NOMO-1 treated with dmso at 0.1 percent for 144 hours (cell line): ENCODE measurements at regions not wholly inside any gene's neighbourhood (a gene's known extent, or its start where the extent isn't known, plus 50 kb on each side); places are given as distances from the start of the nearest gene placed in this dataset.

Source experiments
- DNase-seq: peaks from one replicate; lab custom pipeline; 2025; ENCODE audit not compliant: unreplicated experiment; lab: John Stamatoyannopoulos, UW

DNA sequence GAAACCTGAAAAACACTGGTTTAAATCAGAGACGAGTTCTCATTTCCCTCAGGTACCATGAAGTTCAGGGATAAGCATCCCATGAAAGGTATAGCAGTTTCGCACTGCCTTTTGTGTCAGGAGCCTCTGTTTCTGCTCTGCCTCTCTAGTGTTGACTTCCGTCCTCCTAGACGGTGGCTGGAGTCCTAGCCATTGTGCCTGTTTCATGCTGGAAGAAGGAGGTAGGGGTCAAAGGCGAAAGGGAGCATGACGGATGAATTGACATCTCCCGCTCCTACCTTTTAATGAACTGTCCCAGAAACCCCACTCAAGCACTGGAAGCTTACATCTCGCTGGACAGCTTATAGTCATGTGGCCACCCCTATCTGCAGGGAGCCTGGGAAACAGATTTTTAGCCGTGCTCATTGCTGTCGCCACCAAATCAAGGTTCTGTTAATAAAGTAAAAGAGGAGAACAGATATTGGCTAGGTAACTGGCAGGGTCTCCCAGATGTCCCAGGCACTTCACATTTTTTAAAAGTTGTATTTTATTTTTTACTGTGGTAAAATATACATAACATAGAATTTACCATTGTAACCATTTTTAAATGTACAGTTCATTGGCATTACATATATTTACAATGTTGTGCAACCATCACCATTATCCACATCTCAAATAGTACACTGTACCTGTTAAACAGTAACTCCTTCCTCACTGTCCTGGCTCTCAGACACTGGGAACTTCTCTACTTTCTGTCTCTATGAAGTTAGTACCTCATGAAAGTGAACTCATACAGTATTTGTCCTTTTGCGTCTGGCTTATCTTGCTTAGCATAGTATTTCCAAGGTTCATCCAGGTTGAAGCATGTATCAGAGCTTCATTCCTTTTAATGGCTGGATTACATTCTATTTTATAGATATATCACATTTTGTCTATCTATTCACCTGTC, 55.0 kb upstream of the CTLA4 start:
- no peak for DNase-seq

DNA sequence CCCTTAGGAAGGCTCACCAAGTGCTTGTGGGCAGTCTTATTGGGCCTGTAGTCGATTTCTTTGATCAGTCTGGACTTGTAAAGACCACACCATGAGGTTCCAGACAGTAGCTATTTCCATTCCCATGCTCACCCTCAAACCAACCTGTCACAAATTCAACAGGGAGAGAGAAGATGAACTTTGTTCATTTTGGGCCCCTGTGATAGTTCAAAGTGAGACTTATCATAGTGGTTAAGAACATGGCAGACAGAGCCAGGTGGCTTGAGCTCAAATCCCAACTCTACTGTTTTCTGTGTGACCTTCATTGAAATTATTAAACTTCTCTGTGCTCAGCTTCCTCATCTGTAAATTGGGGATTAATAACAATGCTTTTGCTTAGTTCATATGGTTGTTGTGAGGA, 53.9 kb upstream of the CTLA4 start:
- no peak for DNase-seq

DNA sequence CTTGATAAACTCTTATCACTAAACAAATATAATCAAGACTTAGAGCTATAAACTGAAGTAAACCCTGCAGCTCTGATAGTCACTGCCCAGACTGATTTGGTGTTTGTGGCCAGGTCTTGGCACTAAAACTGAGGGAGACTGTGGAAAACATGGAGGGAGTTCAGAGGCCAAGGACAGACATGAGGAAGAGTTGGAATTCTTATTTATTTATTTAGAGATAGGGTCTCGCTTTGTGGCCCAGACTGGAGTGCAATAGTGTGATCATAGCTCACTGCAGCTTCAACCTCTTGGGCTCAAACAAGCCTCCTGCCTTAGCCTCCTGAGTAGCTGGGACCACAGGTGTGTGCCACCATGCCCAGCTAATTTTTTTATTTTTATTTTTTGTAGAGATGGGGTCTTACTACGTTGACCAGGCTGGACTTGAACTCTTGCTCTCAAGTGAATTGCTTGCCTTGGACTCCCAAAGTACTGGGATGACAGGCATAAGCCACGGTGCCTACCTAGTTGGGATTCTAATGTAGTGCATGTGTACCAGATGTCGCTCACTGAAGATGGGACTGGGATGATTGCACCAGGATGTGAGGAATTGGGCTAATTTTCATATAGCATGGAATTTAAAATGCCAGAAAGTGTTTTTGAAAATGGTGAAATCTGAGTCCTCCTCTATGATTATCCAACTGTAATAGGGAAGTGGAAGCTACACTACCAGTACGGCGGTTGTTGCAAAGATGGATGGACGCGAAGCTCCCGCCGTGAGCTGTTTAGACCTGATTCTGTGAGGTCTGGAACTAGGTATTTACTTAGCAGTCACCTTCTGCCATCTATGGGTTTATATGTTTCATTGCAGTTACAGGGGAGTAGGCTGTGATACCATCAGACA, 52.7 kb upstream of the CTLA4 start:
- DNase-seq: peak; percentile 66

DNA sequence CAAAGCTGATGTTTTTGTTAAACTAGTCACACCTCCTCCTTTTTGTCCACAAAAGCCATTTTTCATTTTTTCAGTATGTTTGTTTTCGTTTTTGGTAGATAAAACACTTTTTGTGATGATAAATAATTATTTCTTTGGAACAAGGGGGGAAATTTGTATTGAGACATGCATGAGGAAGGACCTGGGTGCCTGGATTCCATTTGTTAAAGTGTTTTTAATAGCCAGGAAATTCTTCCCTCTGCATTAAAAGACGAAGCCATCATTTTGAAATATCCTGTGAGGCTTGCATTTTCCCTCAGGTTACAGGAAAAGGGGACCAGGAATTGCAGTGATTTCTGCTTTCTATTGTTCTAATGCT, 52.1 kb upstream of the CTLA4 start:
- no peak for DNase-seq

DNA sequence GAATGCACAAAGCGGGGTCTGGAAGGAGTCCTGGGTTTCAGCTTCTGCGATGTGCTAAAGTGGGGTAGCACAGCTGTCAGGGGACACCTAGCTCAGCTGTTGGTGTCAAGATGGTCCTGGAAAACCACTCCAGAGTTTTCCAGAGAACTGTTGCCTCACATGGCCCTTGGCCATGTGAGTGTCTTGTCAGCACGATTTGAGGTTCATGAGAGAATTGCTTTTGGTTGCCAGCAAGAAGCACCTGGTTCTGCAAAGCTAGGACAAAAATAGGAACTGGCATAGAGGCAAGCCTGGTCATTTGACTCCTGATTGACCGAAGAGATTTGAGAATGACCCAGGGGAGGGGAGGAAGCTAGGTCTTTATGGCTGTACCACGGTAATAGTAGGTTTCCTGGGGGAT, 50.4 kb upstream of the CTLA4 start:
- DNase-seq: no peak
